ENCODE measurements at regions not wholly inside any gene's neighbourhood (a gene's known extent, or its start where the extent isn't known, plus 50 kb on each side); places are given as distances from the start of the nearest gene placed in this dataset.

- intact Hi-C loops (cut with DNase I), result no loop called here
- Histone ChIP-seq H3K36me3 (replicated peaks in 1 of 2) (no peaks in the 10 kb centered on the region), H3K9me3 (replicated peaks in 1 of 3) (no peaks in the 10 kb centered on the region), H3K27ac (no peak overlapping the region), H3K4me1 (replicated peaks in 1 of 2) (no peaks in the 10 kb centered on the region), H3K4me3 (no peak overlapping the region), H3K27me3 (no peaks in the 10 kb centered on the region)
- no peak for TF ChIP-seq CTCF (IDR thresholded peaks at IDR 0.05)
- no peak for TF ChIP-seq POLR2A (IDR thresholded peaks at IDR 0.05)
- DNase-seq, result no peak
- WGBS, 4 donors, result 30 to 34% (median 33%) methylated on average over 12 to 13 of the region's 13 CpGs
Observed at GRCh38 chr17:72236980-72237633, 116.3 kb downstream of the SOX9 start.

GRCh38 chr17:72238157-72238673 is 117.4 kb downstream of the SOX9 start:
- TF ChIP-seq POLR2A (IDR thresholded peaks at IDR 0.05) (no peak), CTCF (IDR thresholded peaks at IDR 0.05) (no peak)
- WGBS, 4 donors, result 78 to 83% (median 80%) methylated on average over 8 to 10 of the region's 10 CpGs
- DNase-seq, result no peak
- Histone ChIP-seq H3K9me3 (replicated peaks in 1 of 3) (no peaks in the 10 kb centered on the region), H3K4me1 (replicated peaks in 1 of 2) (no peaks in the 10 kb centered on the region), H3K27ac (no peak overlapping the region), H3K27me3 (no peaks in the 10 kb centered on the region), H3K4me3 (no peak overlapping the region), H3K36me3 (replicated peaks in 1 of 2) (no peaks in the 10 kb centered on the region)
- intact Hi-C loops (cut with DNase I), result no loop called here

- Histone ChIP-seq H3K27me3 (no peaks in the 10 kb centered on the region), H3K36me3 (replicated peaks in 1 of 2) (no peaks in the 10 kb centered on the region), H3K4me3 (no peak overlapping the region), H3K9me3 (replicated peaks in 1 of 3) (no peaks in the 10 kb centered on the region), H3K4me1 (replicated peaks in 1 of 2) (no peaks in the 10 kb centered on the region), H3K27ac (no peak overlapping the region)
- TF ChIP-seq POLR2A (IDR thresholded peaks at IDR 0.05) (no peak), CTCF (IDR thresholded peaks at IDR 0.05) (no peak)
- DNase-seq, result no peak
- WGBS, 4 donors, result 88 to 94% (median 91%) methylated on average over 5 of the region's 5 CpGs
- intact Hi-C loops (cut with DNase I), result no loop called here
Observed at GRCh38 chr17:72239548-72239947, 118.7 kb downstream of the SOX9 start.

- H3K27ac ChIP-seq, result no peak overlapping the region
- 64 to 77% (median 69%) methylated on average over 3 of the region's 3 CpGs for WGBS, 4 donors
- no peaks in the 10 kb centered on the region for H3K36me3 ChIP-seq (replicated peaks in 1 of 2)
- H3K9me3 ChIP-seq (replicated peaks in 1 of 3), result no peaks in the 10 kb centered on the region
- DNase-seq, result no peak
- H3K27me3 ChIP-seq, result no peaks in the 10 kb centered on the region
- TF ChIP-seq POLR2A (IDR thresholded peaks at IDR 0.05) (no peak), CTCF (IDR thresholded peaks at IDR 0.05) (no peak)
- no peak overlapping the region for H3K4me3 ChIP-seq
- intact Hi-C loops (cut with DNase I), result no loop called here
- H3K4me1 ChIP-seq (replicated peaks in 1 of 2), result no peaks in the 10 kb centered on the region
Observed at GRCh38 chr17:72240333-72240732, 119.5 kb downstream of the SOX9 start.
